ENCODE measurements at regions not wholly inside any gene's neighbourhood (a gene's known extent, or its start where the extent isn't known, plus 50 kb on each side); places are given as distances from the start of the nearest gene placed in this dataset.

GRCh38 chr12:25797949-25798348, 160.5 kb upstream of the RASSF8 start:
- no peak for TF ChIP-seq MAX (IDR thresholded peaks at IDR 0.05)

GRCh38 chr12:25800101-25800500, 158.4 kb upstream of the RASSF8 start:
- TF ChIP-seq EGR1 (IDR thresholded peaks at IDR 0.05) (no peak), TEAD4 (IDR thresholded peaks at IDR 0.05) (no peak)

DNA sequence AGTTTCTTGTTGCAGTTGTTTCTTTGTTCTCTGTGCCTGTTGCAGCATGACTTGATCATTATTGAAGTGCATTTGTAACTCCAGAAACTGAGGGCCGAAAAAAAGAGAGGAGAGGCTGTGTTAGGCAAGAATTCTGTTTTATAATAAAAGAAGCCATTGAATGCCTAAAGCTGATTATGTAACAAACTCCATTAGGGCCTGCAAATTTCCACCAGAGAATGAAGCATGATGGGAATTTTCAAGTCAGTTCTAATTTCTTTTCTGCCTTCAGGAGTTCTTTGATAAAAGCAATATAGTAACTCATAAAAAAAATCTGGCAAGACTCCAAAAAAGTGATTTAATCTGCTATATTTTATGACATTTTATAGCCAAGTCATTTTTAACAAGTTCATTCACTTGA, 156.7 kb upstream of the RASSF8 start:
- TF ChIP-seq, protein P1, sequence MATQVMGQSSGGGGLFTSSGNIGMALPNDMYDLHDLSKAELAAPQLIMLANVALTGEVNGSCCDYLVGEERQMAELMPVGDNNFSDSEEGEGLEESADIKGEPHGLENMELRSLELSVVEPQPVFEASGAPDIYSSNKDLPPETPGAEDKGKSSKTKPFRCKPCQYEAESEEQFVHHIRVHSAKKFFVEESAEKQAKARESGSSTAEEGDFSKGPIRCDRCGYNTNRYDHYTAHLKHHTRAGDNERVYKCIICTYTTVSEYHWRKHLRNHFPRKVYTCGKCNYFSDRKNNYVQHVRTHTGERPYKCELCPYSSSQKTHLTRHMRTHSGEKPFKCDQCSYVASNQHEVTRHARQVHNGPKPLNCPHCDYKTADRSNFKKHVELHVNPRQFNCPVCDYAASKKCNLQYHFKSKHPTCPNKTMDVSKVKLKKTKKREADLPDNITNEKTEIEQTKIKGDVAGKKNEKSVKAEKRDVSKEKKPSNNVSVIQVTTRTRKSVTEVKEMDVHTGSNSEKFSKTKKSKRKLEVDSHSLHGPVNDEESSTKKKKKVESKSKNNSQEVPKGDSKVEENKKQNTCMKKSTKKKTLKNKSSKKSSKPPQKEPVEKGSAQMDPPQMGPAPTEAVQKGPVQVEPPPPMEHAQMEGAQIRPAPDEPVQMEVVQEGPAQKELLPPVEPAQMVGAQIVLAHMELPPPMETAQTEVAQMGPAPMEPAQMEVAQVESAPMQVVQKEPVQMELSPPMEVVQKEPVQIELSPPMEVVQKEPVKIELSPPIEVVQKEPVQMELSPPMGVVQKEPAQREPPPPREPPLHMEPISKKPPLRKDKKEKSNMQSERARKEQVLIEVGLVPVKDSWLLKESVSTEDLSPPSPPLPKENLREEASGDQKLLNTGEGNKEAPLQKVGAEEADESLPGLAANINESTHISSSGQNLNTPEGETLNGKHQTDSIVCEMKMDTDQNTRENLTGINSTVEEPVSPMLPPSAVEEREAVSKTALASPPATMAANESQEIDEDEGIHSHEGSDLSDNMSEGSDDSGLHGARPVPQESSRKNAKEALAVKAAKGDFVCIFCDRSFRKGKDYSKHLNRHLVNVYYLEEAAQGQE (IDR thresholded peaks at IDR 0.05; ENCODE audit: low read depth), result no peak
- TF ChIP-seq USF1 (IDR thresholded peaks at IDR 0.05) (no peak), YY1 (IDR thresholded peaks at IDR 0.05; ENCODE audit: low read depth) (no peak), TEAD4 (IDR thresholded peaks at IDR 0.05) (no peak), CEBPB (IDR thresholded peaks at IDR 0.05) (no peak)

DNA sequence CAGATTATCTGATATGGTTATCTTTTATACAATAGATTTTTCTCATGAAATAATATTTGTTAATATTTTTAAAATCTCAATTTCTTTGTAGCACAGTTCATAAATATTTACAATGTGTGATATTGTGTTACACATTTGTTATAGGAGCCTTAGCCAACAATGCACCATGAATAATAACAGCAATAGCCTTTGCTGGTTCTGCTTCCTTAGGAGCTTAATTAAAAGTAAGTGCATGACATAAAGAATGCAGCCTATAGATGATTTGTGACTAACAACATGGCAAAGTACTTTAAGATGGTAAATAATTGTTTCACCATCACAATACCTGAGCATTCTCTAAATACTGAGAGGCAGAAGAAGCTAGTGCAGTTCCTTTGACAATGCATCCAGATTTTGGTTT, 156.3 kb upstream of the RASSF8 start:
- TF ChIP-seq ZBTB7A (IDR thresholded peaks at IDR 0.05; ENCODE audit: low read depth) (no peak), TEAD4 (IDR thresholded peaks at IDR 0.05) (no peak), EP300 (IDR thresholded peaks at IDR 0.05; ENCODE audit: borderline replicate concordance) (no peak), FOXM1 (IDR thresholded peaks at IDR 0.05; ENCODE audit: borderline replicate concordance, low read depth) (no peak), MAX (IDR thresholded peaks at IDR 0.05) (no peak), YY1 (IDR thresholded peaks at IDR 0.05; ENCODE audit: low read depth) (no peak), CREB1 (IDR thresholded peaks at IDR 0.05; ENCODE audit: low read depth) (no peak), EGR1 (IDR thresholded peaks at IDR 0.05) (no peak), RAD21 (IDR thresholded peaks at IDR 0.05; ENCODE audit: low read depth) (no peak)

DNA sequence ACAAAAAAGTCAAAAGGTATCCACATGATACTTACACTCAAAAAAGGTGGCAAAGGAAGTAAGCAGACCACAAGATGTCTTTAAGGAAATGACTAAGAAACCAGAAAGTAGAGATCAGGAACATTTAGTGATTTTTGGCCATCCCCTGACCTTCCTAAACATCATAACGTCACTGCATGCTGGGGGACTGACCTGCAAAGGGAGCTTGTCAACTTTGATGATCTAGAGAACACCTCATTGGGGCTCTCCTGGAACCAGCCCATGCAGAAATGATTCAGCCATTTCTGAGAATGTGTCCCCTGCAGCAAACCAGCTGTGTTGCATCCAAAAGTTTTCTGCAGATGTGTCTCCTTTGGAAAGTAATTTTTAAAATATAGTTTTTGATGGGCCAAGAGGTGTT, 152.2 kb upstream of the RASSF8 start:
- TF ChIP-seq FOXM1 (IDR thresholded peaks at IDR 0.05; ENCODE audit: borderline replicate concordance, low read depth) (no peak), EP300 (IDR thresholded peaks at IDR 0.05; ENCODE audit: borderline replicate concordance) (no peak), RAD21 (IDR thresholded peaks at IDR 0.05; ENCODE audit: low read depth) (no peak), TCF12 (IDR thresholded peaks at IDR 0.05; ENCODE audit: low read depth) (no peak), CEBPB (IDR thresholded peaks at IDR 0.05) (no peak), CREB1 (IDR thresholded peaks at IDR 0.05; ENCODE audit: low read depth) (no peak), ZBTB7A (IDR thresholded peaks at IDR 0.05; ENCODE audit: low read depth) (no peak), TAF1 (IDR thresholded peaks at IDR 0.05; ENCODE audit: low read depth) (no peak), TEAD4 (IDR thresholded peaks at IDR 0.05) (no peak), MAX (IDR thresholded peaks at IDR 0.05) (no peak), NFIC (IDR thresholded peaks at IDR 0.05) (no peak)
- TF ChIP-seq, protein P1 (IDR thresholded peaks at IDR 0.05; ENCODE audit: low read depth), result no peak

- TF ChIP-seq EGR1 (IDR thresholded peaks at IDR 0.05), result no peak
- no peak for TF ChIP-seq YY1 (IDR thresholded peaks at IDR 0.05; ENCODE audit: low read depth)
- no peak for TF ChIP-seq NFIC (IDR thresholded peaks at IDR 0.05)
- TF ChIP-seq EP300 (IDR thresholded peaks at IDR 0.05; ENCODE audit: borderline replicate concordance), result no peak
- TF ChIP-seq, protein P1 (IDR thresholded peaks at IDR 0.05; ENCODE audit: low read depth), result no peak
- no peak for TF ChIP-seq MAX (IDR thresholded peaks at IDR 0.05)
- TF ChIP-seq CEBPB (IDR thresholded peaks at IDR 0.05), result no peak
- no peak for TF ChIP-seq USF1 (IDR thresholded peaks at IDR 0.05)
- TF ChIP-seq TCF12 (IDR thresholded peaks at IDR 0.05; ENCODE audit: low read depth), result no peak
- no peak for TF ChIP-seq RAD21 (IDR thresholded peaks at IDR 0.05; ENCODE audit: low read depth)
- no peak for TF ChIP-seq CREB1 (IDR thresholded peaks at IDR 0.05; ENCODE audit: low read depth)
Observed at GRCh38 chr12:25808604-25809003, 149.9 kb upstream of the RASSF8 start.
